NT2/D1 (cell line): ENCODE measurements at regions not wholly inside any gene's neighbourhood (a gene's known extent, or its start where the extent isn't known, plus 50 kb on each side); places are given as distances from the start of the nearest gene placed in this dataset.

ENCODE experiments used
- SUZ12 ChIP-seq: IDR thresholded peaks from 2 replicates; pipeline ENCODE4 v1.6.1; 2011; ENCODE audit not compliant: insufficient read length, insufficient read depth; ENCODE audit errors: extremely low read depth
- YY1 ChIP-seq: IDR thresholded peaks from 2 replicates; pipeline ENCODE4 v1.6.1; 2011; ENCODE audit not compliant: insufficient read length, insufficient read depth
- ZNF274 ChIP-seq: IDR thresholded peaks from 2 replicates; pipeline ENCODE4 v1.6.1; 2011; ENCODE audit warnings: mild to moderate bottlenecking, low read depth, low read length

- TF ChIP-seq ZNF274: no peak
- TF ChIP-seq YY1: no peak
- TF ChIP-seq SUZ12: no peak
Measured at GRCh38 chr10:108471420-108471819, 1306.9 kb upstream of the SORCS1 start.
